ENCODE measurements at regions not wholly inside any gene's neighbourhood (a gene's known extent, or its start where the extent isn't known, plus 50 kb on each side); places are given as distances from the start of the nearest gene placed in this dataset.
"Not testable (repeated sequence)": the region's sequence is repeated elsewhere in the genome, so short reads cannot be mapped to it uniquely, and the experiment has no call there.

DNA sequence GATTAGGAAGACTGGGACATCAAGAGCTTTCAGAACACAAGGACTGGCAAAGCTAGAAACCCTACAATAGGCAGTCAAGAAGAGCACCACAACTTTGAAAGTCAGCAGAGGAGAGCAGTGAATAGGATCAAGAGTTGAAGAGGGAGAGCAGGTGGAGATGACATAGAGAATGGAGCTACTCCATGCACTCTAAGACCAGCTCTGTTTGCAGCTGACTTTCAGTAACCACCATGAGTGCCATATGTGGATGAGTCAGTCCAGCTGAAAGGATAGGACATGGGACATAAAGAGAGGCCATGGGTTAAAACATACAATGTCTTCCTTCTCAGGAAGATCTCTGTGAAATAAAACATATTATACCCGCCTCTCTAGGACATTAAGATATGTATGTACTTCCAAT, 289.1 kb upstream of the KLF4 start:
- no peak for DNase-seq (ENCODE audit: low read depth)
- no peak overlapping the region for H3K4me3 ChIP-seq (ENCODE audit: low read depth, low read length)

DNA sequence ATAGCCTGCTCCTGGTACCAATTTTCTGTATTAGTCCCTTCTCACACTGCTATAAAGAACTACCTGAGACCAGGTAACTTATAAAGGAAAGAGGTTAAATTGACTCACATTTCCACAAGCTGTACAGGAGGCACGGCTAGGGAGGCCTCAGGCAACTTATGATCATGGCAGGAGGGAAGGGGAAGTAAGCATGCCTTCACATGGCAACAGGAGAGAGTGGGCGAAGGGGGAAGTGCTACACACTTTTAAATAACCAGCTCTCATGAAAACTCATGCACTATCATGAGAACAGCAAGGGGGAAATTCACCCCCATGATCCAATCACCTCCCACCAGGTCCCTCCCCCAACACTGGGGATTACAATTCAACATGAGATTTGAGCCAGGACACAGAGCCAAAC, 284.5 kb upstream of the KLF4 start:
- DNase-seq (ENCODE audit: low read depth); H3K4me3 ChIP-seq (ENCODE audit: low read depth, low read length): not testable (repeated sequence)

DNA sequence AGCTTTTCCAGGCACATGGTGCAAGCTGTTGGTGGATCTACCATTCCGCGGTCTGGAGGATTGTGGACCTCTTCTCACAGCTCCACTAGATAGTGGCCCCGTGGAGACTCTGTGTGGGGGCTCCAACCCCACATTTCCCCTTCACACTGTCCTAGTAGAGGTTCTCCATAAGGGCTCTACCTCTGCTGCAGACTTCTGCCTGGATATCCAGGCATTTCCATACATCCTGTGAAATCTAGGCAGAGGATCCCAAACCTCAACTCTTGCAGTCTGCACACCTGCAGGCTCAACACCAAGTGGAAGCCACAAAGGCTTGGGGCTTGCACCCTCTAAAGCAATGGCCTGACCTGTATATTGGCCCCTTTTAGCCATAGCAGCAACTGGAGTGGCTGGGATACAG, 283.4 kb upstream of the KLF4 start:
- no peak for DNase-seq (ENCODE audit: low read depth)
- no peak overlapping the region for H3K4me3 ChIP-seq (ENCODE audit: low read depth, low read length)

DNA sequence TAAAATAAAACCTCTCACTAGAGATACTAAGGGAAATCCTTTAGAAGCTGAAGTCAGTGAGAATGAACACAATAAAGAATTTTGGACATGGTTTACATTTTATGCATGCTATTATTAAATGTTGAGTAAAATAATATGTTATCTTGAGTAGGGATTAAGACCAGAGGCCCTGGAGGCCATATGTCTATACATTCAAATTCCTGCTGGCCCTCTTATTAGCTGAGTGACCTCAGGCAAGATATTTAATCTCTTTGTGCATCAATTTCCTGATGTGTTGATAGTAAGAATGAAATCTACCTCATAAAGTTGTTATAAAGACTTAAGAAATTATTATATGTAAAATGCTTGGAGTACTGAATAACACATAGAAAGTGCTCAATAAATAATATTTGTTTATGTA, 281.1 kb upstream of the KLF4 start:
- DNase-seq (ENCODE audit: low read depth): no peak
- H3K4me3 ChIP-seq (ENCODE audit: low read depth, low read length): no peak overlapping the region

DNA sequence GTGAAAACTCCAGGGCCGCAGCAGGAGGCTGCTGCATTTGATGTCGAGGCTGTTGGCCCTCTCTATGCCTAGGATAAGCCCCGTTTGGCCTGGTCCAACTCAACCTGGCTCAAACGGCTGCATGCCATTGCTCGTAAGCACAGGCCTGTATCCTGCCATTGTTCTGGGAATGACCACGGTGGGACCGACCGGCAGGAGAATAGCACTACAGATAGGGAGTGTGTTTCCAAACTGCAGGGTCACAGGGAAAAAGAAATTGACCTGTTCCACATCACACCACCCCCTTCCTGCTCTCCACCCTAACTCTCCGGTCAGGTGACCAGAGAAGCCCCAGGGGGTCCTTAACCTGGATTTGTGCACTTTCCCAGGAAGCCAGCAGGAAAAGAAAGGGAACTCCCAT, 278.7 kb upstream of the KLF4 start:
- no peak overlapping the region for H3K4me3 ChIP-seq (ENCODE audit: low read depth, low read length)

DNA sequence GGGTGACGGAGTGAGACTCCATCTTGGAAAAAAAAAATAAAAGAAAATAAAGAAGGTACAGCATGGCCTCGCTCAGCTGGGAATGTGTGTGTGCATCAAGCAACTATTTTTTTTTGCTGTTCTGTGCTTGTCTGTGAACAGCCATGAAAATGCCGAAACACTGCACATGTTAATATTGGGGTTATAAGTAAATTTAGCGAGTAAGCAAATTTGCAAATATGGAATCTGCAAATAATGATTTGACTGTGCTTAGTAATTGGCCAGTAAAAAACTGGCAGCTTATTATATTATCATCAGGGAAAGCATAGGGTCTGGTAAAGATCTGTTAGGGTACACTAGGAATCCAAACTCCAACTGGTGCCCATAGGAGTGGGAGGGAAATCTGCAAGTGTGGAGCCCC, 278.1 kb upstream of the KLF4 start:
- DNase-seq (ENCODE audit: low read depth): no peak
- no peak overlapping the region for H3K4me3 ChIP-seq (ENCODE audit: low read depth, low read length)

More for the DNA sequence above, 278.7 kb upstream of the KLF4 start:
- DNase-seq (ENCODE audit: low read depth): no peak

DNA sequence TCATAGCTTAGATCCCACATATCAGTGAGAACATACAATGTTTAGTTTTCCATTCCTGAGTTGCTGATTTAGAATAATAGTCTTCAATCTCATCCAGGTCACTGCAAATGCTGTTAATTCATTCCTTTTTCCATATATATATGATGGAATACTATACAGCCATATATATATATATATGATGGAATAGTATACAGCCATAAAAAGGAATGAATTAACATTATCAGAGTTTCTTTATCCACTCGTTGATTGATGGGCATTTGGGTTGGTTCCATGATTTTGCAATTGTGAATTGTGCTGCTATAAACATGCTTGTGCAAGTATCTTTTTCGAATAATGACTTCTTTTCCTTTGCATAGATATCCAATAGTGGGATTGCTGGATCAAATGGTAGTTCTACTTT, 273.9 kb upstream of the KLF4 start:
- not testable (repeated sequence) for DNase-seq (ENCODE audit: low read depth); H3K4me3 ChIP-seq (ENCODE audit: low read depth, low read length)

DNA sequence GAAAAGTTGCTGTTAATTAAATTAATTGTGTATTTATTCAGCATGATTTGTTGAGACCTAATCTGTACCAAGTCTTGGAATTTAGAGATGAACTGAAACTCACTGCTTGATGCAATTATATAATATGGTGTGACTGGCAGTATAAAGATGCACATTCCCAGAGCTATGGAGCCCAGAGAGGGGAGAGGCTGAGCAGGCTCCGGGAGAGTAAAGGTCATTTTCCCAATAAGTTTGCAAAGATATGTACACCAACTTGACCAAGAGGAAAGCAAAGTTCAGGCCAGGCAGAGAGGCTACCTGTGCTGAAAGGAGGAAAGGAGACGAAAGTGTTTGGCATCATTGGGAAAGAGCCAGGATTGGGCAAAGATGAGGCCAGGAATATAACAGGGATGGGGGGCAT, 271.7 kb upstream of the KLF4 start:
- H3K4me3 ChIP-seq (ENCODE audit: low read depth, low read length): no peak overlapping the region
- DNase-seq (ENCODE audit: low read depth): no peak

DNA sequence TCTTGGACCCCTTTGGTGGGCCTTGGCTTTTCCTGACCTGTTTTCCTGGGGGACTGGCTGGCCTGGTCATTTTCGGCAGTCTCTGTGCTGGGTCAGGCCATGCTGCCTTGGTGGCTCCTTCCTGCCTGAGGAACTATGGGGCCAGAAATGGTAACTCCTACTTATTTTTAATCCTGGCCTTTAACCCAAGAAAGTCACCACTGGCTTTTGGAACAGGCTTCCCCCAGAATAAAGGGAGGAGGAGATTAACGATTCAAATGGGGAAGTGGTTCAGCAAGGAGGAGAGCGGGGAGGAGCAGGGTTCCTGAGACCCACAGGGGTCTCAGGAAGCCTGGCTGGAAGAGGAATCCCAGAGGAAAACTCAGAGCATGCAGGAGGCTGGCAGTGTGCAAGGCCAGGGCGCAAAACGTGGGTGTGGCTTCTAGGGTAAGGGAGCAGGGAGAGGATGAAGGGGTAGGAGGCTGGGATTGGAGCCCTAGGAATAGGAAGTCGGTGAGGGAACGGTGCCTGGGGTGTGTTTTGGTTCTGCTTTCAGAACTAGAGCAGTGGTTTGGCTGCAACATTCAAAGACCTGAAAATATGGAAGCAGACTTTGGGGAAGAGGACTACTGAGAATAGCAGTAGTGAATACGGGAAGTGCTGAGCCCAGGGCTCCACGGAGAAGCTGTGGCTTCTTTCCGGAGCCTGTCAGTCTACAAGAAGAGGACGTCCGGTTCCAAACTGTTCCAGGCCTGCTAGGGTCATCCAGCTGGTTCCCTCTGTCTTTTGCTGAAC, 271.1 kb upstream of the KLF4 start:
- no peak for DNase-seq (ENCODE audit: low read depth)
- H3K4me3 ChIP-seq (ENCODE audit: low read depth, low read length): no peak overlapping the region

DNA sequence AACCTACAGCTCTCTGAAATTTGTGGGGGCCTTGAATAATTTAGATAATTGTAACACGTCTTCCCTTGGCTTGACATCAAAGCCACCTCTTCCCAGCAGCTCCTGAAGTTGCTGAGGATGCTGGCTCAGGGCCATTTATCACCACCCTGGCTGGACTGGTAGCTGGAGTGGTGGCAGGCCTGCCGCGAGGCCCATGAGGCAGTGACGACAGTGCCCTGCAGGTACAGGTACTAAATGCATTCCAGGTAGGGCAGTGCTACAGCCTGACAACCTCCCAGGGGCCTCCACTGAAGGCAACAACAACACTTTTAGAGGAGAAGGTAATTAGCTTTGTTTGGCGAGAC, 270.2 kb upstream of the KLF4 start:
- H3K4me3 ChIP-seq (ENCODE audit: low read depth, low read length): no peak overlapping the region
- no peak for DNase-seq (ENCODE audit: low read depth)

DNA sequence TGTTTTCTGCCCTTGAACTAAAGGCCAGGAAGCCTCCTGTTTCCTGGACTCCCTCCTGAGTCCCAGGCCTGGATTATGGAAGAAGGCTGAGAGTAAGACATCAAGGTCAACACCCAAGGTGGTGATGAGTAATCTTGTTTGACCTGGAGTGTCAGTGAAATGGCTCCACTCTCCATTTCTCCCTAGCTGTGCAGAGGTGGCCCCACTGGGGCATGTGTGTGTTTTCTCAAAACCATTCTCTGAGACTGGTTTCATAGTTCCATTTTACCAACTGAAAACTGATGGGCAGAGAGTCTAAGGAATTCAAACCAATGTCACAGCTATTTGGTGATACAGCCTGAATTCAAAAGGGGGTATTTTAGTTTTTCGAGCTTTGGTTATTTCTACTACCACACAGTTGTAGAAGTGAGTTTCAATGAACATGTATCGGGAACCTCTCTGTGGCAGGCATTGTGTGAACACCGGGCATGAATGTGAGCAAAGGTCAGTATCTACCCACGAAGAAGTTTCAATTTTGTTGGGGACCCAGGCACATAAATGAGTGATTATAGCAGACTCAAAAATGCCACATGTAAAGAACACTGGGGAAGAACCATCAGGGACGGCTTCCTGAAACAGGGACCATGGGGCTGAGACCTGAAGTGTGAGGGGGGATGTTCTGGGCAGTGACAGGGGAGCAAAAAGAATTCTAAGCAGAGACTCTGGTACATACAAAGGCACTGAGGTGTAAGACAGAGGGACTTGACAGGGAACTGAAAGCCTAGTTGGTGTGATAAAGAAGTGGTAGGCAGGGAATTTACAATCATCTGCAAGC, 269.6 kb upstream of the KLF4 start:
- no peak for DNase-seq (ENCODE audit: low read depth)
- no peak overlapping the region for H3K4me3 ChIP-seq (ENCODE audit: low read depth, low read length)

DNA sequence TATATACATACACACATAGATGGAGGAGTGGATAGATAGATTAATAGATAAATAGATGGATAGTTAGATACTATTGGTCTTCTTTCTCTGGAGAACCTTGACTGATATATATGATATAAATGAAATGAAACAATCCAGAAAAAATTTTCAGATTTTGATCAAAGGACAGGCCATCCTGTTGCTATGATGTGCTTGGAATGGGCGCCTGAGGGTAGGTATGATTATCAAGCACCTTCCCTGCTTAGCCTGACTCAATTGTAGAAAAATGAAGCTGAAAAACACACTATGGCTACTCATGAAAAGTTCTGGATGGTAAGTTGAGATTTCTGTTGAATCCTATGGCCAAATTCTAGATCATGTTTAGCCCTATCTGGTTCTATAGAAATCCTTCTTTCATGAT, 266.5 kb upstream of the KLF4 start:
- no peak overlapping the region for H3K4me3 ChIP-seq (ENCODE audit: low read depth, low read length)
- DNase-seq (ENCODE audit: low read depth): no peak

DNA sequence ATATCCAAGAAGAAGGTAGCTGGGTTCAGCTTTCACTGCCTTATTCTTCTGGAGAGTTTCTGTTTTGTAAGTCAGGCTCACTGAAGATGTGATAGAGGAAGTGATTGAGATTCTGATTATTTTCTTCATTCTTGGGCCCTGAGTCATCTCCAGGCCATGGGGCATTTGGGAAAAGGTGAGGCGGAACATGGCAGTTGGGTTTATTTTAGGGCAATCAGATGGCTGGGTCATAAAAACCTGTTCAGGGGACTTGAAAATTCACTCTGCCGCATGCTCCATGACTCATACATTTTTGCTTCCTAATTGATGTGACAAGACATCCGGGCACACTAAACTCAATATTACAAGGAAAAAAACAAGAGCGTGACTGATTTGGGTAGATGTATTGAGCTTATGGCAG, 265.7 kb upstream of the KLF4 start:
- no peak for DNase-seq (ENCODE audit: low read depth)
- no peak overlapping the region for H3K4me3 ChIP-seq (ENCODE audit: low read depth, low read length)

DNA sequence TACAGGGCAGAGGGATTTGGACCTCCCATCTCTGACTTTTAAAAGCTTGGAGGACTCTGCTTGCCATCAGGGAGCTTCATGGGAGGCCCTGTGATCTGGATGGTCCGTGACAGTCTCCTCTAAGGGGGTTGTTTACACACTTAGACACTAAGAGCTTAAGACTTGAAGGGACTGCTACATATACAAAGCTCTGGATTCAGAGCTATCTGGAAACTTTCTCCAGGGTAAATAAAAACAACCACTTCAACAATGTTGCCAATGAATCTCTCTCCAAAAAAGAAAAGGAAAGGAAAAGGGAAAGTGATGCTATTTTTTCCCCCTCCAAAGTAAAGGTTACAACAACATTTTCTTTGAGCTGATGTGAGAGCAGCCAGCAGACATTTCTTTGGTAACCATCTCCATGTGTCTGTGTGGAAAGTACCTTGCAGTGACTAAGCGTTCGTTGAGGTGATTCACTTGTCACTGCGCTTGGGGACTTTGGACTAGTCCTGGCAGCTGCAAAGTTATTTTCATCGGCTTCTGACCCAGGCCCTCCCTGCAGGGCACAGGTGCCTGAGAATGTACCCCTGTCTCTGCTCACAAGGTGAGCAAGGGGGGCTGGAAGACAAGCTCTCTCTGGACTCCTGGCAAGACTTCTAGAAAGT, 262.1 kb upstream of the KLF4 start:
- DNase-seq (ENCODE audit: low read depth): no peak
- no peak overlapping the region for H3K4me3 ChIP-seq (ENCODE audit: low read depth, low read length)

DNA sequence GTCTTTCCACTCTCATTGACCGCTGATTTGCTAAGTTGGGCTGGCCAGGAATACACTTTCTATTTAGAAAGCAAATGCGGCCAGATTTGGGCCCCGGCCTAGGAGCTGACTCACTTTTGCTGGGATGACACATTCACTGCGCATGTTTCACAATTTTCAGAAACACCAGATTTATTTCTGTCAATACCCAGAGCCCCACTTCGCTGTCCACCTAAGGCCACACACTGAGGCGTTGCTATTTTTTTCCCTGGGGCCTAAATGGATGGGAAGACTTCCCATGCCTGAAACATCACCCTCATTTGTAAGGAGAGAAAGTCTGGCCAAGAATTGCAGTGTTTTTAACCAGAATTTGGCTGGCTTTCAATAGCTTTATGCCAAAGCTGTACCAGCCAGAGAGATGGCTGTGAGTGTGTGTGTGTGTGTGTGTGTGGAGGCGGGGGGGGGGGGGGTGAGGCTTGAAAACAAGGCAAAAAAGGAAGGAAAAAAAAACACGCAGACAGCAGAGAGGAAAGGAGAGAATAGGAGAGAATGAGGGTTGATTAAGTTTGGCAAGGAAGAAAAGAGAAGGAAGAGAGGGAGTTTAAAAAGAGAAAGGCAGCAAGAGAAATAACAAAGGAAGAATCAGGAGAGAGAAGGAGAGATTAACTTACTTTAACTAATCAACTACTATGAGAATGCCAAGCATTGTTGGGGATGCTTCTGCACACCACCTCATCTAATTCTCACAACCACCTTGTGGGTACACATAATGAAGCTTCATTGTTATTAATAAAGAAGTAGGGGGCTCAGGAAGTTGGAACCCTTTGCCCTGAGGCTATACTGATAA, 261.4 kb upstream of the KLF4 start:
- no peak overlapping the region for H3K4me3 ChIP-seq (ENCODE audit: low read depth, low read length)
- DNase-seq (ENCODE audit: low read depth): peak; percentile 99

DNA sequence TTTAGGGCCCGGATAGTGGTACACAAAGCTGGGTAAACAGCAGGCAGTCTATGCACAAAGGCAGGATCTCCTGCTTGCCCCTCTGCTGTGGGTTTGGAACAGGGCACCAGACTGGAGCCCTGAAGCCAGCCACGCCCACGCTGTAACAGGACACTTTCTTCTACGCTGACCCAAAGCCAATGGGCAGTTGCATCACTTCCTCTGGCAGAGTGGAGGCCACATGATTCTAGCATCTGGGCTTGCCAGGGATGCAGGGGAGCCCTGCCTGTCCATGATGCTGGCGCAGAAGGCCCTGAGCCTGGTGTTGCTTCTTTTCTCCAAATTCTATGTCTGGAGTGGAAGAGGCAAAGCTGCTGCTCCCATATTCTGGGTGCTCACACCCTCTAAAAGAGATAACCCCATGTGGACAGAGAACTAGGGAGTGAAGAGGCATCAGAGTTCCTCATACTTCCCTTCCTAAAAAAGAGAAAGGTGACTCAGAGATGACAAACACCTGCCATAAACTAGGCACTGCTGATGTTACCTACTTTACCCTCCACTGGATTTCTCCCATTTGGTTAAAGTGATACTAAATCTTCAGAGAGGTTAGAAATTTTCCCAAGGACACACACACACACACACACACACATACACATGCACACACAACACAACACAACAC, 260.3 kb upstream of the KLF4 start:
- H3K4me3 ChIP-seq (ENCODE audit: low read depth, low read length): no peak overlapping the region
- DNase-seq (ENCODE audit: low read depth): peak; percentile 86

DNA sequence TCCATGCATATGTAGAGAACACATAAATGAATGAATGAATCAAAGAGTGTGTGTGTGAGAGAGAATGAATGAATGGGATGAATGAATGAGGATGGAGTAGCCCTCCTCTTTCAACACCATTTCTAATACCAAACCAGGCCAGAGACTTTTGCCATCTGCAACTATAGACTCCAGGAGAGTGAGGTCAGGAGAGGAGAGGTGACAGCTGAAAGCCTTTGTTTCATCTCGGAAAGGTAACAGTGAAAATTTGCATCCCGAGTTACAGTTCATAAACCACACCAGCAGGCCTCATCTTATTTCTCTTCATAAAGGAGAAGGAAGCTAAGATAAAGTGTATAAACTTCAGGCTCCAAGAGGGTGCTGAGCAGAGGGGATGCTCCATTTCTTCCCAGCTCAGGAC, 255.3 kb upstream of the KLF4 start:
- H3K4me3 ChIP-seq (ENCODE audit: low read depth, low read length): no peak overlapping the region
- no peak for DNase-seq (ENCODE audit: low read depth)

DNA sequence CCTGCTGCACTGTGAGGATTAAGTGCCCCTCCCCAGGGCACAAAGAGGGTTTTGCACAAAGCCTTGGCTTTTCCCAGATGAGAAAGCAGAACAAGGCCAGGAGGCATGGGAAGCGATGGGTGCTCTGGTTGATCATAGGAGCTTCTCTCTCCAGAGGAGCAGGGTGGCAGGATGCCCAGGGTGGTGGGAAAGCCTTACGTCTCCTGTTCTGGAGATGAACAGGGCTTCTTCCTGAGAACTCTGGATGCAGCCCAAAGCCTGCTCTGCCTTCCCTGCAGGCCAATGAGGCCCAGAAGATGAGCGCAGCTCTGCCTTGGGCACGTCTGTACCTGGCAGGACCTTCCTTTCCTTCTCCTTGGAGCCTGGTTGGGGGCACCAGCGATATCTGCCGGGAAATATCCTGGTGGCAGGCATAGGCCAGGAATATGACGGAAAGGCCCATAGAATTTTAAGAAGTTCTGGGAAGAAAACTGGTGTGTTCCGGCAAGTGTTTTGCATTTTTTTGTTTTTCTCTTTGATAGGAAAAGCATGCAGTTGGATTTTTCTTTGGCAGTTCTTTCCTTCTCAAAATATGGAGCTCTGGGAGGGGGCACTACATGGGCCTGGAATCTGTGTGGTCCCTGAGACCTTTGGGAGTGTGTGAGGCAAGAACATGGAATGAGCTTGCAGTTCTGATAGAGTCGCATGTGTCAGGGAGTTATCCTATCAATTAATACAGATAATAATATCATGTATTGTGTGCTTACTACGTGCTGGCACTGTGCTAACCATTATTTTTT, 253.2 kb upstream of the KLF4 start:
- H3K4me3 ChIP-seq (ENCODE audit: low read depth, low read length): no peak overlapping the region
- DNase-seq (ENCODE audit: low read depth): no peak

Data from skeletal muscle cell (primary cell).